HG03558 (cell line): ENCODE measurements at regions not wholly inside any gene's neighbourhood (a gene's known extent, or its start where the extent isn't known, plus 50 kb on each side); places are given as distances from the start of the nearest gene placed in this dataset.
"Not testable (repeated sequence)": the region's sequence is repeated elsewhere in the genome, so short reads cannot be mapped to it uniquely, and the experiment has no call there.

Source experiments
- ATAC-seq: cut with Tn5 transposase; IDR thresholded peaks from one replicate; pipeline ENCODE4 v1.9.1; 2021; ENCODE audit warnings: moderate number of reproducible peaks; ENCODE audit not compliant: unreplicated experiment; ENCODE audit errors: extremely low read depth

DNA sequence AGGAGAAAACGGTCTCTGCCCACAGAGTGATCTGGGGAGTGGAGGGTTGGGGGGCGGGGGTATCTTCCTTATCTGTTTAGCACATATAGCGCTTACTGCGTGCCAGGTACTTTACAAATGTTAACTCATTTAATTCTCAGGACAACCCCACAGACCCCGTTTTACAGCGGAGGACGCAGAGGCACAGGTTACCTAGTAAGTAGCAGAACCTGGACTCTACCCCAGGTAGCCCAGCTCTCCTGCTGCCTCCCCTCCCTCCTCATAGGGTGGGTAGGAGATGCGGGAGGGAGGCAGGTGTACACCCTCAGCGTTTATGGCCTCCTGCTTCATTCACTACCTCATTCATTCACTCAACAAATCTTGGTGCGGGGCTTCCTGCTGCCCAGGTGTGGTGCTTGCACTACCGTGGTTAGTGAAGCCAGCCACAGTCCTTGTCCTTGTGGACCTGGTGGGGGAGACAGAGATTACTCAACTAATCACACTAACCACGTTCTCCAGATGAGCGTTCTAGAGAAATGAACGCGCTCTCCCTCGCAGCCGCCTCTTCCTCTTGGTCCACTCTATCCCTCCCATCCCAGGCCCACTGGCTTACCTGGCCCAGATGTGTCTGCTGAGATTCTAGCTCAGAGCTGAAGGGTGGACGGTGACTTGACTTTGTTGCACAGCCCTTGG lies 102.0 kb downstream of the IER5 start:
- ATAC-seq: no peak

GRCh38 chr1:181191494-181192040 lies 103.1 kb downstream of the IER5 start:
- no peak for ATAC-seq

DNA sequence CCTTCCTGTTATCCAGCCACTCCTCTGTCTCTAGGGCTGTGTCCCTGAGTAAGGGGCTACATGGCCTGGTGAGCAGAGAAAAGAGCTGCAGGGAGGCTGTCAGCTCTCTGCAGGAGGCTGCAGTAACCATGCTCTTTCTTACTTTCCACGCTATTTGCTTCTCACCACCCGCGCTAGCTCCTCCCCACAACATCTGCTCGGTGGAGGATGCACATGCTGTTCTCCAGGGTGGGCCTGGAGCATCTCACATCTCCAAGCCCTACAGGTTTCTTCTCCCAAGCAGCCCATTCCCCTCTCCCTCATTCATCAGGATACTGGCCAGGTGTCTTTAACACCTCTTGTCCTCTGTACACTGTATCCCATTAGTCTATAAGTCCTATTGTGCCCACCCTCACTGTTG lies 103.8 kb downstream of the IER5 start:
- no peak for ATAC-seq

GRCh38 chr1:181202986-181203555 lies 114.6 kb downstream of the IER5 start:
- no peak for ATAC-seq

DNA sequence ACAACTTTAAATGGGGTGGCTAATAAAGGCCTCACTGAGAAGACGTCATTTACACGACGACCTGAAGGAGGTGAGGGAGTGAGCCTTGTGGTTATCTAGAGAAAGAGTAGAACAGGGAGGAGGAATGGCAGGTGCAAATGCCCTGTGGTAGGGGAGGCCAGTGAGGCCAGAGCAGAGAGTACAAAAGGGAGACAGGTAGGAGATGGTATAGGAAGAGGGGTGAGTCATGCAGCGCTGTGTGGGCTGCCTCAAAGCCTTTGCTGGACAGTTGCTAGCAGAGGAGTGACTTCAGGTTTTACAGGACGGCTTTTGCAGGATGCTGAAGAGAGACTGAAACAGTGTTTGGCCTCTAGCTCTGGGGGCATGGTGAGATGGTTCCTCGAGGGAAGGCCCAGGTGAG lies 116.0 kb downstream of the IER5 start:
- no peak for ATAC-seq

DNA sequence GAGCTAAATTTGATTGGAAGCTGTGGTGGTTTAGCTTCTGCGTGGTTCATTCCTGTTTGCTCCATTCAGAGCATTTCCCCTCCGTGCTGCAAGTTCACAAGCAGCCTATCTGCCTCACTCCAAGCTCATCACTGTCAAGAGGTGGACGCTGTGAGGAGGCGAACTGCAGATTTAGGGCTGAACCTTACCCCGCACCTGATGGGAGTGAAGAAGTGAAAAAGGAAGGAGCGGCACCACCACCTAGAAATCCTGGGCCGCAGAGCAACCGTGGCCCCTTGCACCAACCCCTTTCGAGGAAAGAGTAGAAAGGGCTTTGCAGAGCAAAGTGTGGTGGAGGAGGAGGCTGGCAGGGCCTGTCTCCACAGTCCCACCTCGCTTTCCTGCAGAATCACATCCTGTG lies 117.4 kb downstream of the IER5 start:
- ATAC-seq: no peak

- no peak for ATAC-seq
Observed at GRCh38 chr1:181206513-181206912, 118.0 kb downstream of the IER5 start.

DNA sequence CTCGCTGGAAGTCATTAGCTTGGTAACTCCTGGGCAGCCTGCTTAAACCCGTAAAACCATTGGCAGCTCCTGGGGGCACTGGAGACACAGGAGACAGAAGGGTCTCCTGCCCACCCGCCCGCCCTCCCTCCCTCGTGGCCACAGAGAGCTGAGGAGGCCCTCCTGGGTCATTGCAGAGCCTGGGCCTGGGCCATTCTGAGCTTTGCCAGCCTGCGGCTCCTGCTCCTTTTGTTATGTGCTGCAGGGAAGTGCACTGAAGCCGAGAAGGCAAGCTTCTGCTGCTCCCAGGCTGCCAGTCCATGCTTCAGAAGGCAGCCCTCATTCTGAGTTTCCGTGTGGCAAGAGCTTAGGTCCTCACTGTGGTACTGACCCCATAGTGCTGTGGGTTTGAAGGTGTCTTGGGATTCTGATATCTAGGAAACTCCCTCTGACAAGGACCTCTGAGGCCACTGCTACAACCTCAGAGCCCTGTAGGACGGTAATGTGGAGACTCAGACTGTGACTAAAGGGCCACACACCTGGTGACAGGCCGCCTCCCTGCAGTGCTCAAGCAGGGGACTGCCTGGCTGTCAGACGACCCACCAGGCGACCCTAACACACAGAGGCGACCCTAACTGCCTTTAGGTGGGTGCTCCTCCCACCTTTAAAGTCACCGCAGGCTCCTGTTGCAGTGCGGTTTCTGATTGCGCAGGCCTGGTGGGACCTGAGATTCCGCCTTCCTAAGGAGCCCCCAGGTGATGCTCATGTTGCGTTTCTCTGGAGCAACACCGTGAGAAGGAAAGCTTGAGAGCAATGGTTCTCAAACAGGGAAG lies 118.7 kb downstream of the IER5 start:
- ATAC-seq: no peak

GRCh38 chr1:181208083-181208482 lies 119.6 kb downstream of the IER5 start:
- ATAC-seq: no peak

DNA sequence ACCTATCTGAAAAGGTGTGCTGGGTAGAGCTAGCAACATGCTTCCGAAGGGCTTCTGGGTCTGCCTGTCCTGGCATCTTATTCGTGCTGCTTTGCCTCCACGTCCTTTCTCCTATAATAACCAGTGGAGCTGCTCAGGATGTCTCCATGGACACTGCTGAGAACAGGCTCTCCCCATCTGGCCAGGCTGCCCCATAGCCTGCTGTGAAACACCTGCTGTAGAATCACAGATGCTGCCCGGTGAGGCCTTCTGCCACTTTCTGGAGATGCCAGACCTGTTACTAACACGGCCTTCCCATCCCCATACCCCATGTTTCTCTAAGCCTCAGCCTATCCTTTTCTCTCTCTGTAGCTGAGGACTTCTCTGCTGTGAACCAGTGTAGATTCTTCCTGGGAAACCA lies 120.5 kb downstream of the IER5 start:
- no peak for ATAC-seq

- ATAC-seq: no peak
Observed at GRCh38 chr1:181213056-181213455, 124.6 kb downstream of the IER5 start.

DNA sequence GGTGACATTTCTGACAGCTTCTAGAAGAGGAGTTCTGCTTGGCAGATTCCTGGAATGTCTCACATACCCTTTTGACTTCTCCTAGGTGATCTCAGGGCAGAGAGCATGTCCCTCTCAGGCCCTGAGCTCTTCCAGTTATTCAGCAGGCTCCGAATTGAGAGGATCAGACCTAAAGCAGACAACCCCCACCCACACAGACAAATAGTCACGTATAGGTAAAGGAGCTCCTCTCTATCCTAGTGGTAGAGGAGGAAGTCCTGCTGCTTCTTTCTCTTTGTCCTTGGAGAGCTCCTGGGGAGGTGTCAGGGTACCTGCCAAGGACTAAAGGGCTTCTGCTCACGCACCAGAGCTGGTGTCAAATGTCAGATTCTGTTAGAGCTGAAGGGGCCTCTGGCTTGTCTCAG lies 128.1 kb downstream of the IER5 start:
- ATAC-seq: no peak

DNA sequence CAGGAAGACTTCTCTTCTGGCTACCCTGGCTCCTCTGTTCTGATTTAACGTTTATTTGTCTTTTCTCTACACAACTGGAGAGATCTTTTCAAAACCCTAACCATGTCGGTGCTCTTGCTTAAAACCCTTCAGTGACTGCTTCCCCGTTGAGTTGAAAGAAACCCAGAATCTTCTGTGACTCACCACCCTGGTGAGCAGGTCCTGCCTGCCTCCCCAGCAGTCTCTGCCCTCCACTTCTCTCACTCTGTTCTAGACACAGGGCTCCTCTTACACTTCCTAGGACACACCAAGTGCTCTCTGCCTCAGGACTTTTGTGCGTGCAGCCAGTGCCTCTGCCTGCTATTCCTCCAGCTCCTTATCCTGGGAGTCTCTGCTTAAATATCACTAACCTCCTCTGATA lies 131.4 kb downstream of the IER5 start:
- ATAC-seq: no peak

DNA sequence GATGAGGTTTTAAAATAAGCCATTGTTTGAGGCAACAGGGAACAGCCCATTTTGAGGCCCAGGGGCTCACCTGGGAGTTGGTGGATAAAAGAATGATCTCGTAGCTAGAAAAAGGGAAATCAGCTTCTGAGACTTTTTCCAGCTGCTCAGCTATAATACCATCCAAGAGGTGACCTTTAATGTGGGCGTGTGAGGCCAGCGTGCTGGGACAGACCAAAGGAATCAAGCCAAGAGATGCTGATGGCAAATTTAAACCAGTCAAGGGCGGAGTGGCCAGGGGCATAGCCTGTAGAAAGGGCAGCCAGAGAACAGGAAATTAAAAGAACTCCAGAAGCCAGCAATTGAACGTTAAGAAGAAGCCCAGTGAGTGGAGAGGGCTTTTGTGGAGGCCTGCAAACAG lies 132.6 kb downstream of the IER5 start:
- ATAC-seq: no peak

DNA sequence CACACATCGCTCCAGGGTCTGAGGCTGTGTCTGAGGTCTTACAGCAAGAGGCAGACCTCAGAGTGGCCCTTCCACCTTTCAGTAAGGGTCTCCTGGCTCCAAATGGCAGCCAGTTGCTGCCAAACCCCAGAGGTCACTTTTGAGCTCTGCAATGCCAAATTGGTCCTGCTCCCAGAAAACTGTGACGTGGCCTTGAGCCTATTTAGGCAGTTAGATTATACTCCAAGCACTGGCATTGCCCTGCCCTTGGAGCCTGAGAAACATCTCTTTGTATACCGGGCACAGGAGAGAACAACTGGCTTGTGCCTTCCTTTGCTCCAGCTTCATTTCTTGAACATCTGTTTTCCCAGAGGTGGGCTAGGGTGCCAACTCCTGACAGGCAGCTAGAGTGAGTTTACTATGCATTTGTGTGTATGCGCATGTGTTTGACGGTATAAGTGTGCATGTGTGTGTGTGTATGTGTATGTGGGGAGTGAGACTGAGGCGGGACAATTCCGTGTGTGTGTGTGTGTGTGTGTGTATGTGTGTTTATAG lies 134.5 kb downstream of the IER5 start:
- no peak for ATAC-seq

DNA sequence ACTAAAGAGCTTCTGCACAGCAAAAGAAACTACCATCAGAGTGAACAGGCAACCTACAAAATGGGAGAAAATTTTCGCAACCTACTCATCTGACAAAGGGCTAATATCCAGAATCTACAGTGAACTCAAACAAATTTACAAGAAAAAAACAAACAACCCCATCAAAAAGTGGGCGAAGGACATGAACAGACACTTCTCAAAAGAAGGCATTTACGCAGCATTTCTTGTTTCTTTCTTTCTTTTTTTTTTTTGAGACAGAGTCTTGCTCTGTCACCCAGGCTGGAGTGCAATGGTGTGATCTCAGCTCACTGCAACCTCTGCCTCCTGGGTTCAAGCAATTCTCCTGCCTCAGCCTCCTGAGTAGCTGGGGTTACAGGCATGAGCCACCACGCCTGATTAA lies 138.2 kb downstream of the IER5 start:
- ATAC-seq: not testable (repeated sequence)

GRCh38 chr1:181239086-181239485 lies 150.6 kb downstream of the IER5 start:
- no peak for ATAC-seq

- ATAC-seq: not testable (repeated sequence)
Observed at GRCh38 chr1:181246320-181246719, 157.8 kb downstream of the IER5 start.

- ATAC-seq: not testable (repeated sequence)
Observed at GRCh38 chr1:181248361-181248760, 159.9 kb downstream of the IER5 start.

GRCh38 chr1:181249186-181249585 lies 160.7 kb downstream of the IER5 start:
- ATAC-seq: no peak

DNA sequence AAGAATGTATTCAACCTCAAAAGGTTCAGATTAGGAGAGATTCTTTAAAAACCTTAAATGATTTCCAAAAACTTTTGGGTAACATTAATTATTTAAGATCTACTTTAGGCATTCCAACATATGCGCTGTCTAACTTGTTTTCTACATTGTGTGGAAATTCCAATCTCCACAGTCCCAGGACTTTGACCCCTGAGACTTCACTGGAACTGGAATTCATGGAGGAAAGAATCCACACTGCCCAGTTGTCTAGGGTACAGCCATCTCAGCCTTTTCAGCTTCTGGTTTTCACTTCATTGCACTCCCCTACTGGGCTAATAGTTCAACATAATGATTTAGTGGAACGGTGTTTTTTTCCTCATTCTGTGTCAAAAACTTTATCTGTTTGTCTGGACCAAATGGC lies 161.5 kb downstream of the IER5 start:
- ATAC-seq: no peak
